LNCaP clone FGC (cell line): ENCODE measurements at regions not wholly inside any gene's neighbourhood (a gene's known extent, or its start where the extent isn't known, plus 50 kb on each side); places are given as distances from the start of the nearest gene placed in this dataset.

Experiments used
- DNase-seq: peaks from one replicate; pipeline ENCODE4 v3.0.0-alpha.2; 2011; ENCODE audit warnings: low read depth
- H3K4me3 ChIP-seq: 2 replicates; pipeline ENCODE4 v1.5.1; 2011; ENCODE audit warnings: mild to moderate bottlenecking, low read depth, low read length, control low read depth
- CTCF ChIP-seq: IDR thresholded peaks from 2 replicates; pipeline ENCODE4 v1.5.1; 2012; ENCODE audit warnings: mild to moderate bottlenecking; ENCODE audit not compliant: control insufficient read depth, insufficient read depth; ENCODE audit errors: extremely low read depth

GRCh38 chr3:72048873-72049272 is 263.9 kb upstream of the PROK2 start:
- no peak for TF ChIP-seq CTCF
- no peak overlapping the region for H3K4me3 ChIP-seq
- no peak for DNase-seq

GRCh38 chr3:72047221-72047871 is 262.4 kb upstream of the PROK2 start:
- TF ChIP-seq CTCF, result no peak
- H3K4me3 ChIP-seq, result no peak overlapping the region
- no peak for DNase-seq

GRCh38 chr3:72044231-72044855 is 259.4 kb upstream of the PROK2 start:
- no peak for DNase-seq
- no peak for TF ChIP-seq CTCF
- no peak overlapping the region for H3K4me3 ChIP-seq

GRCh38 chr3:72043204-72044133 is 258.5 kb upstream of the PROK2 start:
- no peak for DNase-seq
- H3K4me3 ChIP-seq, result no peak overlapping the region
- no peak for TF ChIP-seq CTCF

GRCh38 chr3:72042397-72043203 is 257.7 kb upstream of the PROK2 start:
- DNase-seq, result no peak
- no peak for TF ChIP-seq CTCF
- H3K4me3 ChIP-seq, result no peak overlapping the region

- TF ChIP-seq CTCF, result 0 out of 2 replicates have a peak, but pooled peaks have one; percentile 11
- no peak for DNase-seq
- H3K4me3 ChIP-seq, result no peak overlapping the region
These were observed 256.6 kb upstream of the PROK2 start for GRCh38 chr3:72041511-72041910.
